ENCODE measurements at regions not wholly inside any gene's neighbourhood (a gene's known extent, or its start where the extent isn't known, plus 50 kb on each side); places are given as distances from the start of the nearest gene placed in this dataset.

DNA sequence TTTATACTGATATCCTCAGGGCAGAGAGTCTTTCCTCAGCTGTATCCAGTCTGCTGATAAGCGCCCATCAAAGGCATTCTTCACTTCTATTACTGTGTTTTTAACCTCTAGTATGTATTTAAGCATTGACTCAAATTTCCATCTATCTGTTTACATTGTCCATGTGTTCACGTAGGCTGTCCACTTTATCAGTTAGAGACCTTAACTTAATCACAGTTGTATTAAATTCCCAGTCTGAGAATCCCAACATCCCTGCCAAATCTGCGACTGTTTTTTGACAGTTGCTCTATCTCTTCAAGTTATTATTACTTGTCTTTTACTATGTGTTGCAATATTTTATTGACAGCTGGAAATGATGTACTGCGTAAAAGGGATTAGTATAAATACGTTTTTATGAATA is 1613.7 kb upstream of the MIR17HG start:
- no peaks in the 10 kb centered on the region for H3K4me1 ChIP-seq (ENCODE audit: insufficient read depth)
- H3K9me2 ChIP-seq (replicated peaks; ENCODE audit: insufficient read depth), result no peaks in the 10 kb centered on the region

DNA sequence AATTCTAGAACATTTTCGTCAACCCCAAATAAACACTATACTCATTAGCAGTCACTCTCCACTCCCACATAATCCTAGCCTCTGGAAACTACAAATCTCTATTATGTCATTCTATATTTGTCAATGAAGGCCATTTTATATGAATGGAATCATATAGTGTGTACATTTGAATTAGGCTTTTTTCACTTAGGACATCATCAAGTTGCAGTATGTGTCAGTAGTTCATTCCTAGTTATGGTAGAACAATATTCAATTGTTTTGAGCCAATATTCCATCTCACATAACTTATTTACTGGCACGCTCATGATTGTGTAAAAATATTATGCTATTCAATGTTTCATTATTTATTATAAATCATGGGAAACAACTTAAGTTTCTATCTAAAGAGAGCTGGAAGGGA is 1610.4 kb upstream of the MIR17HG start:
- DNase-seq (ENCODE audit: low spot score), result no peak
- no peak overlapping the region for H3K27ac ChIP-seq
- H3K4me2 ChIP-seq, result no peak overlapping the region
- no peaks in the 10 kb centered on the region for H3K36me3 ChIP-seq (replicated peaks; ENCODE audit: insufficient read depth, low read depth)
- no peaks in the 10 kb centered on the region for H3K4me1 ChIP-seq (ENCODE audit: insufficient read depth)
- H3K9me2 ChIP-seq (replicated peaks; ENCODE audit: insufficient read depth), result no peaks in the 10 kb centered on the region
- TF ChIP-seq EZH2 (IDR thresholded peaks at IDR 0.05; ENCODE audit: borderline replicate concordance), result no peak
- TF ChIP-seq, protein P1, sequence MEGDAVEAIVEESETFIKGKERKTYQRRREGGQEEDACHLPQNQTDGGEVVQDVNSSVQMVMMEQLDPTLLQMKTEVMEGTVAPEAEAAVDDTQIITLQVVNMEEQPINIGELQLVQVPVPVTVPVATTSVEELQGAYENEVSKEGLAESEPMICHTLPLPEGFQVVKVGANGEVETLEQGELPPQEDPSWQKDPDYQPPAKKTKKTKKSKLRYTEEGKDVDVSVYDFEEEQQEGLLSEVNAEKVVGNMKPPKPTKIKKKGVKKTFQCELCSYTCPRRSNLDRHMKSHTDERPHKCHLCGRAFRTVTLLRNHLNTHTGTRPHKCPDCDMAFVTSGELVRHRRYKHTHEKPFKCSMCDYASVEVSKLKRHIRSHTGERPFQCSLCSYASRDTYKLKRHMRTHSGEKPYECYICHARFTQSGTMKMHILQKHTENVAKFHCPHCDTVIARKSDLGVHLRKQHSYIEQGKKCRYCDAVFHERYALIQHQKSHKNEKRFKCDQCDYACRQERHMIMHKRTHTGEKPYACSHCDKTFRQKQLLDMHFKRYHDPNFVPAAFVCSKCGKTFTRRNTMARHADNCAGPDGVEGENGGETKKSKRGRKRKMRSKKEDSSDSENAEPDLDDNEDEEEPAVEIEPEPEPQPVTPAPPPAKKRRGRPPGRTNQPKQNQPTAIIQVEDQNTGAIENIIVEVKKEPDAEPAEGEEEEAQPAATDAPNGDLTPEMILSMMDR (IDR thresholded peaks at IDR 0.05; ENCODE audit: poor library complexity), result no peak
- TF ChIP-seq EZH2phosphoT487 (IDR thresholded peaks at IDR 0.05; ENCODE audit: low read depth, severe bottlenecking, unreplicated experiment), result no peak
- no peaks in the 10 kb centered on the region for H3K27me3 ChIP-seq
- no peaks in the 10 kb centered on the region for H3K9me3 ChIP-seq (ENCODE audit: low read depth)
- H4K20me1 ChIP-seq (ENCODE audit: insufficient read depth, poor library complexity, severe bottlenecking), result no peaks in the 10 kb centered on the region
- H3K79me2 ChIP-seq, result no peaks in the 10 kb centered on the region
- H3K4me3 ChIP-seq, result no peak overlapping the region
- H2AFZ ChIP-seq, result no peak overlapping the region
- 86% methylated on average over 2 of the region's 2 CpGs for WGBS (ENCODE audit: low lambda C conversion rate, missing lambda C conversion rate)

More for the DNA sequence above, 1613.7 kb upstream of the MIR17HG start:
- no peaks in the 10 kb centered on the region for H3K27me3 ChIP-seq
- H3K36me3 ChIP-seq (replicated peaks; ENCODE audit: insufficient read depth, low read depth), result no peaks in the 10 kb centered on the region
- H3K4me2 ChIP-seq, result no peak overlapping the region
- WGBS (ENCODE audit: low lambda C conversion rate, missing lambda C conversion rate), result 26% methylated on average over 5 of the region's 5 CpGs
- H3K79me2 ChIP-seq, result no peaks in the 10 kb centered on the region
- H3K9me3 ChIP-seq (ENCODE audit: low read depth), result no peaks in the 10 kb centered on the region
- TF ChIP-seq, protein P1 (IDR thresholded peaks at IDR 0.05; ENCODE audit: poor library complexity), result no peak
- TF ChIP-seq EZH2phosphoT487 (IDR thresholded peaks at IDR 0.05; ENCODE audit: low read depth, severe bottlenecking, unreplicated experiment) (no peak), EZH2 (IDR thresholded peaks at IDR 0.05; ENCODE audit: borderline replicate concordance) (no peak)
- no peak overlapping the region for H3K4me3 ChIP-seq
- DNase-seq (ENCODE audit: low spot score), result no peak
- H4K20me1 ChIP-seq (ENCODE audit: insufficient read depth, poor library complexity, severe bottlenecking), result no peaks in the 10 kb centered on the region
- no peak overlapping the region for H3K27ac ChIP-seq
- peak overlapping the region; percentile 4 for H2AFZ ChIP-seq

DNA sequence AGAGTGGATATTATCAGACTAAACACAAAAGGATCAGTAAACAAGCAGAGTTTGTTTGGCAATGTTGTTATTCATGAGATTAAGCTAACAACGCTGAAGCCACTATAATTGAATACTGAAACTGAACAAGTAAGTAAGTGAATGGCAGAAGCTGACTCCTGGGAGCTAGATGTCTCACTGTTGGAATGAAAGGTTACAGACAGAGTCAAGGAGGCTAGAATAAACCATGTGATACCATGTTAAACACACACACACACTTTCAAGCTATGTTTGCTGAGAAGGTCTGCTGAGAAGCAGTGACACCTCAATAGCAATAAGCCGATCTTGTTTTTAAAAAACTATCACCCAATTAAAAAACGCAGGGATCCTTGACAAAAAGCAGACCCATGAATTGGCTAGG is 1609.4 kb upstream of the MIR17HG start:
- Histone ChIP-seq H4K20me1 (ENCODE audit: insufficient read depth, poor library complexity, severe bottlenecking) (no peaks in the 10 kb centered on the region), H3K9me3 (ENCODE audit: low read depth) (no peaks in the 10 kb centered on the region), H3K9me2 (replicated peaks; ENCODE audit: insufficient read depth) (no peaks in the 10 kb centered on the region), H2AFZ (no peak overlapping the region), H3K79me2 (no peaks in the 10 kb centered on the region), H3K27me3 (no peaks in the 10 kb centered on the region), H3K36me3 (replicated peaks; ENCODE audit: insufficient read depth, low read depth) (no peaks in the 10 kb centered on the region), H3K27ac (no peak overlapping the region), H3K4me3 (no peak overlapping the region), H3K4me2 (no peak overlapping the region), H3K4me1 (ENCODE audit: insufficient read depth) (no peaks in the 10 kb centered on the region)
- WGBS (ENCODE audit: low lambda C conversion rate, missing lambda C conversion rate), result 67% methylated on average over 3 of the region's 3 CpGs
- DNase-seq (ENCODE audit: low spot score), result no peak
- TF ChIP-seq EZH2 (IDR thresholded peaks at IDR 0.05; ENCODE audit: borderline replicate concordance) (no peak), EZH2phosphoT487 (IDR thresholded peaks at IDR 0.05; ENCODE audit: low read depth, severe bottlenecking, unreplicated experiment) (no peak)
- TF ChIP-seq, protein P1 (IDR thresholded peaks at IDR 0.05; ENCODE audit: poor library complexity), result no peak
